ENCODE measurements at regions not wholly inside any gene's neighbourhood (a gene's known extent, or its start where the extent isn't known, plus 50 kb on each side); places are given as distances from the start of the nearest gene placed in this dataset.

- no peak for TF ChIP-seq CTCF (conservative IDR thresholded peaks at IDR 0.05; ENCODE audit: low read depth, low read length)
- no peak for TF ChIP-seq EZH2 (IDR thresholded peaks at IDR 0.05; ENCODE audit: low read length, unreplicated experiment)
Measured at GRCh38 chr2:212898011-212898410, 253.4 kb downstream of the IKZF2 start.

All from PC-3 (cell line).